IMR-90 (cell line): ENCODE measurements at regions not wholly inside any gene's neighbourhood (a gene's known extent, or its start where the extent isn't known, plus 50 kb on each side); places are given as distances from the start of the nearest gene placed in this dataset.
A peak's percentile ranks its signal among the peaks of the same experiment; 100 is the strongest.

Experiments
- ATAC-seq: fragments of 200-7000 bp; cut with Tn5 transposase; 2 replicates; pipeline ENCODE4 v1.9.1; 2020; ENCODE audit warnings: low read depth, mild to moderate bottlenecking, moderate library complexity
- BruUV-seq: library from RNA; stranded (reverse); fragments of 400-500 nt; replicated peaks from 2 replicates; lab custom pipeline; 2021; lab: Mats Ljungman, UMichigan
- CTCF ChIA-PET: fragments of 300-600 bp; formaldehyde crosslinking; extraction: SDS; loops from one replicate; lab custom pipeline; 2021; ENCODE audit warnings: antibody characterized with exemption; lab: Yijun Ruan, JAX
- POLR2A ChIA-PET: fragments of 300-600 bp; sonication (Branson Sonifier 250); formaldehyde crosslinking; loops from one replicate; lab custom pipeline; 2022; ENCODE audit warnings: antibody characterized with exemption; ENCODE audit not compliant: unreplicated experiment; lab: Charles Lee
- DNase-seq: peaks from one replicate; pipeline ENCODE4 v3.0.0; 2013
- H2AFZ ChIP-seq: replicated peaks from 2 replicates; pipeline ENCODE3; 2013; ENCODE audit warnings: low read length, mild to moderate bottlenecking; ENCODE audit not compliant: poor library complexity
- H2AK5ac ChIP-seq: 2 replicates; pipeline ENCODE4 v1.6.1; 2013; ENCODE audit warnings: low read depth, low read length, inconsistent platforms
- H2AK9ac ChIP-seq: replicated peaks from 2 replicates; pipeline ENCODE3; 2013; ENCODE audit warnings: mild to moderate bottlenecking, low read depth, low read length, moderate library complexity; ENCODE audit not compliant: poor library complexity
- H2BK120ac ChIP-seq: 2 replicates; pipeline ENCODE4 v1.6.1; 2013; ENCODE audit warnings: low read depth, low read length, inconsistent platforms
- H2BK15ac ChIP-seq: 3 replicates; pipeline ENCODE4 v1.6.1; 2013; ENCODE audit warnings: low read depth, low read length, inconsistent platforms
- H2BK20ac ChIP-seq: 2 replicates; pipeline ENCODE4 v1.6.1; 2013; ENCODE audit warnings: low read depth, mild to moderate bottlenecking, inconsistent platforms, low read length, moderate library complexity
- H2BK5ac ChIP-seq: 2 replicates; pipeline ENCODE4 v1.6.1; 2013; ENCODE audit warnings: mild to moderate bottlenecking, low read depth, low read length, inconsistent platforms; ENCODE audit not compliant: poor library complexity, severe bottlenecking
- H3K14ac ChIP-seq: replicated peaks from 2 replicates; pipeline ENCODE4 v1.6.1; 2013; ENCODE audit warnings: low read depth, low read length, inconsistent platforms
- H3K18ac ChIP-seq: 2 replicates; pipeline ENCODE4 v1.6.1; 2013; ENCODE audit warnings: low read depth, low read length, control low read depth
- H3K23ac ChIP-seq: 2 replicates; pipeline ENCODE4 v1.6.1; 2013; ENCODE audit warnings: low read depth, low read length, inconsistent platforms
- H3K27ac ChIP-seq: 2 replicates; pipeline ENCODE4 v1.5.1; 2013; ENCODE audit warnings: mild to moderate bottlenecking, control low read depth, low read length; ENCODE audit not compliant: insufficient read depth
- H3K27me3 ChIP-seq: 2 replicates; pipeline ENCODE4 v1.6.1; 2013; ENCODE audit warnings: low read length; ENCODE audit not compliant: control insufficient read depth, insufficient read depth
- H3K36me3 ChIP-seq: 2 replicates; pipeline ENCODE4 v1.6.1; 2013; ENCODE audit warnings: low read length, mixed read lengths; ENCODE audit not compliant: control insufficient read depth, insufficient read depth
- H3K4ac ChIP-seq: 2 replicates; pipeline ENCODE4 v1.6.1; 2013; ENCODE audit warnings: low read depth, low read length, inconsistent platforms
- H3K4me1 ChIP-seq: 2 replicates; pipeline ENCODE4 v1.6.1; 2013; ENCODE audit warnings: low read length, mixed read lengths; ENCODE audit not compliant: control insufficient read depth, insufficient read depth
- H3K4me2 ChIP-seq: 2 replicates; pipeline ENCODE4 v1.6.1; 2013; ENCODE audit warnings: low read depth, mild to moderate bottlenecking, control low read depth, low read length, moderate library complexity
- H3K4me3 ChIP-seq: 2 replicates; pipeline ENCODE4 v1.5.1; 2013; ENCODE audit warnings: low read depth, mild to moderate bottlenecking, control low read depth, low read length, moderate library complexity; ENCODE audit not compliant: insufficient read depth
- H3K56ac ChIP-seq: 2 replicates; pipeline ENCODE4 v1.6.1; 2013; ENCODE audit warnings: low read length, inconsistent platforms; ENCODE audit not compliant: insufficient read depth; ENCODE audit errors: extremely low read depth
- H3K79me1 ChIP-seq, 2 experiments: 2 replicates each; pipeline ENCODE4 v1.6.1; 2013; ENCODE audit warnings: low read length in 2 of 2, inconsistent platforms in 1 of 2, low read depth in 1 of 2
- H3K9ac ChIP-seq: 2 replicates; pipeline ENCODE4 v1.6.1; 2013; ENCODE audit warnings: low read depth, low read length, control low read depth
- H3K9me1 ChIP-seq: 2 replicates; pipeline ENCODE4 v1.6.1; 2013; ENCODE audit warnings: low read length, inconsistent platforms; ENCODE audit not compliant: insufficient read depth
- H3K9me3 ChIP-seq: 2 replicates; pipeline ENCODE4 v1.6.1; 2013; ENCODE audit warnings: low read length; ENCODE audit not compliant: control insufficient read depth, insufficient read depth
- H4K20me1 ChIP-seq: 2 replicates; pipeline ENCODE4 v1.6.1; 2013; ENCODE audit warnings: low read length, inconsistent platforms; ENCODE audit not compliant: insufficient read depth
- H4K5ac ChIP-seq: 2 replicates; pipeline ENCODE4 v1.6.1; 2013; ENCODE audit warnings: mild to moderate bottlenecking, low read depth, low read length, control low read depth
- H4K8ac ChIP-seq, 2 experiments: 2 replicates each; pipeline ENCODE4 v1.6.1; 2013; ENCODE audit warnings: low read depth in 2 of 2, low read length in 2 of 2, control low read depth in 1 of 2, inconsistent platforms in 1 of 2
- H4K91ac ChIP-seq: 2 replicates; pipeline ENCODE4 v1.6.1; 2013; ENCODE audit warnings: low read depth, low read length, inconsistent platforms; ENCODE audit not compliant: insufficient read depth
- BHLHE40 ChIP-seq: fragments of 150-350 bp; IDR thresholded peaks from 2 replicates; pipeline ENCODE4 v1.6.1; 2016; ENCODE audit warnings: mild to moderate bottlenecking, low read depth, low read length
- CEBPB ChIP-seq: IDR thresholded peaks from 2 replicates; pipeline ENCODE4 v1.6.1; 2012; ENCODE audit warnings: low read depth, low read length, improper control_type of control experiment
- FOS ChIP-seq: fragments of 150-350 bp; IDR thresholded peaks from 2 replicates; pipeline ENCODE4 v1.6.1; 2016; ENCODE audit warnings: low read depth, low read length
- MXI1 ChIP-seq: IDR thresholded peaks from 2 replicates; pipeline ENCODE4 v1.6.1; 2012; ENCODE audit warnings: low read depth, mild to moderate bottlenecking, low read length, moderate library complexity, borderline replicate concordance
- POLR2A ChIP-seq: IDR thresholded peaks from 2 replicates; pipeline ENCODE4 v1.6.1; 2012; ENCODE audit warnings: mild to moderate bottlenecking, low read depth, low read length
- RAD21 ChIP-seq: IDR thresholded peaks from 2 replicates; pipeline ENCODE4 v1.6.1; 2012; ENCODE audit warnings: low read length, improper control_type of control experiment
- WGBS, 2 experiments: methylation state at CpG; one replicate each; pipeline versions ENCODE4 v1.1.5 to v1.1.7; 2013; ENCODE audit warnings: missing lambda C conversion rate in 2 of 2; ENCODE audit not compliant: insufficient read length in 1 of 2; ENCODE audit errors: extremely low coverage in 2 of 2; 5-methylcytosine and 5-hydroxymethylcytosine counted together
- dilution Hi-C: fragments of 300-500 bp; cut with HindIII; formaldehyde crosslinking; loops from one replicate; pipeline ENCODE4 v1.14.3; 2018; ENCODE audit warnings: low sequenced_read_pairs; ENCODE audit not compliant: unreplicated experiment
- in situ Hi-C: fragments of 300-500 bp; cut with MboI; formaldehyde crosslinking; loops from 3 replicates; pipeline ENCODE4 v1.14.3; 2019; ENCODE audit warnings: low sequenced_read_pairs, inconsistent platforms, mixed read lengths
- intact Hi-C: fragments of 100-400 bp; cut with micrococcal nuclease; formaldehyde crosslinking; loops from 2 replicates; pipeline ENCODE4 v1.10.0; 2022
- TF ChIP-seq, protein P1 (sequence below): fragments of 150-350 bp; IDR thresholded peaks from 2 replicates; pipeline ENCODE4 v1.6.1; 2016; ENCODE audit warnings: low read depth, mild to moderate bottlenecking, low read length, moderate library complexity, borderline replicate concordance

DNA sequence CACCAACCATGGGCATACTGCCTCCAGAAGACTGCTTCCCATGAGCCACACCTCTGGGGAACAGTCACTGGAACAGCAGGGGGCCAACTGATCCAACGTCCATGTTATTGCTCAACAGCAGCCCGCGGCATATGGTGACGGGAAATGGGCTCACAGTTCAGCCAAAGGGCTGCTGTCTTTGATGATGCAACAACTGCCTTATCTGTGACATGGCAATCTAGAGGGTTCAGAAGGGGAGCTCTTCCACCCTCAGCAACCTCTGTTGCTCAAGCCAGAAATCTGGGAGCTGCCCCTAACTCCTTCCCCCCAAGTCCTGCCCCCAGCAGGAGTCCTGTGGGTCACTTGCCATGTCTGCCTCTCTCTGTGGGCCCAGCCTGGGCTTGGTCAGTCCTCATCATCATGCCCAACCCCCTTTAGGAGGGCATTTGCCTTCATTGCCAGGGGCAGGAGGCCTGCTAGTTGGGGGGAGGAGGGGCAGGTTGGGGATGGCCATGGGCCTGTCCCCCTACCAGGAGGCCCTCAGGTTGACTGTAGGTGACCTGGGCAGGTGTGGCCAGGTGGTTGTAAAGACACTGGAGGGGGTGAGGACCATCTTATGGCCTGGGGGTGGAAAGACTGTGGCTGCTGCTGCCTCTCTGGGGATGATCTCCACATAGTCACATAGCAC, 212.9 kb downstream of the CYP26B1 start:
- CTCF ChIA-PET: interaction anchor here (0.6 kb wide), 1 partner anchor 16 kb away, joined by 3 read pairs; no protein-coding TSS in a partner anchor
- Histone ChIP-seq H4K5ac (no peak overlapping the region), H3K9ac (no peak overlapping the region), H2AFZ (no peak overlapping the region), H3K56ac (no peak overlapping the region), H2BK20ac (no peak overlapping the region), H2BK15ac (no peak overlapping the region), H4K20me1 (no peaks in the 10 kb centered on the region), H3K27ac (no peak overlapping the region), H3K4me1 (no peaks in the 10 kb centered on the region), H4K91ac (no peak overlapping the region), H3K9me3 (no peaks in the 10 kb centered on the region), H2BK120ac (no peak overlapping the region), H2AK5ac (no peak overlapping the region), H2BK5ac (no peak overlapping the region), H3K36me3 (no peaks in the 10 kb centered on the region), H3K23ac (no peak overlapping the region), H4K8ac (no peak overlapping the region), H3K4me2 (no peak overlapping the region), H3K27me3 (peaks cover 22% of the 10 kb centered on the region), H3K4me3 (no peak overlapping the region), H3K14ac (no peak overlapping the region), H3K9me1 (no peaks in the 10 kb centered on the region; the same call in 1 of the 2 replicates), H2AK9ac (no peak overlapping the region), H3K79me1 (no peaks in the 10 kb centered on the region), H3K4ac (no peak overlapping the region), H3K18ac (no peak overlapping the region)
- DNase-seq (no peak), ATAC-seq (no peak)
- in situ Hi-C loops (no loop called here), dilution Hi-C loops (no loop called here), intact Hi-C loops (loop anchor here (10.0 kb wide), 1 partner anchor 320 kb away; no protein-coding TSS in a partner anchor)
- no CpG with 5 or more reads among the region's 4 CpGs for WGBS, 2 experiments
- POLR2A ChIA-PET: no interaction called here
- BruUV-seq: no TSS peak
- TF ChIP-seq MXI1 (no peak), BHLHE40 (no peak), POLR2A (no peak), CEBPB (peak; percentile 65), FOS (no peak), RAD21 (no peak)
- TF ChIP-seq, protein P1, sequence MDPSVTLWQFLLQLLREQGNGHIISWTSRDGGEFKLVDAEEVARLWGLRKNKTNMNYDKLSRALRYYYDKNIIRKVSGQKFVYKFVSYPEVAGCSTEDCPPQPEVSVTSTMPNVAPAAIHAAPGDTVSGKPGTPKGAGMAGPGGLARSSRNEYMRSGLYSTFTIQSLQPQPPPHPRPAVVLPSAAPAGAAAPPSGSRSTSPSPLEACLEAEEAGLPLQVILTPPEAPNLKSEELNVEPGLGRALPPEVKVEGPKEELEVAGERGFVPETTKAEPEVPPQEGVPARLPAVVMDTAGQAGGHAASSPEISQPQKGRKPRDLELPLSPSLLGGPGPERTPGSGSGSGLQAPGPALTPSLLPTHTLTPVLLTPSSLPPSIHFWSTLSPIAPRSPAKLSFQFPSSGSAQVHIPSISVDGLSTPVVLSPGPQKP: no peak
